ELF-1 (cell line): ENCODE measurements at regions not wholly inside any gene's neighbourhood (a gene's known extent, or its start where the extent isn't known, plus 50 kb on each side); places are given as distances from the start of the nearest gene placed in this dataset.
"Not testable (repeated sequence)": the region's sequence is repeated elsewhere in the genome, so short reads cannot be mapped to it uniquely, and the experiment has no call there.

Source experiments
- DNase-seq: peaks from one replicate; pipeline ENCODE4 v3.0.0-alpha.2; 2016; ENCODE audit warnings: low read depth, low spot score

DNA sequence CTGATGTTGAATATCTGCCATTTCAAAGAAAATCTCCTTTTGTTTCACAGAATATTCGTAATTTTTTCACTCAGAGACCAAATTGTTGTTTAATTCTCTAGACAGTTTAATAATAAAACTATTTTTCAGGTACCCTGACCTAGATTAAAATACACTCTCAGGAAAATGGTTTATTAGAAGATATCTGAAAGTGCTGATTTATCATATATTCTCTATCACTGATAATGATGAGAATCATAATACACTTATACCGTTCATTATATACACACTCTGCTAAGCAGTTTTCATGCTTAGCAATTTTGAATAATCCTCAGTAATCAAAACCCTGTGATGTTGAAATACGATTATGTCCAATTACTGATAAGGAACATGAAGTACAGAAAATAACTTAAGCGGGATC lies 772.9 kb upstream of the CRIM1 start:
- DNase-seq: no peak

- DNase-seq: no peak
Measured at GRCh38 chr2:35580956-35581355, 774.6 kb upstream of the CRIM1 start.

- DNase-seq: not testable (repeated sequence)
Measured at GRCh38 chr2:35568574-35568973, 787.0 kb upstream of the CRIM1 start.

DNA sequence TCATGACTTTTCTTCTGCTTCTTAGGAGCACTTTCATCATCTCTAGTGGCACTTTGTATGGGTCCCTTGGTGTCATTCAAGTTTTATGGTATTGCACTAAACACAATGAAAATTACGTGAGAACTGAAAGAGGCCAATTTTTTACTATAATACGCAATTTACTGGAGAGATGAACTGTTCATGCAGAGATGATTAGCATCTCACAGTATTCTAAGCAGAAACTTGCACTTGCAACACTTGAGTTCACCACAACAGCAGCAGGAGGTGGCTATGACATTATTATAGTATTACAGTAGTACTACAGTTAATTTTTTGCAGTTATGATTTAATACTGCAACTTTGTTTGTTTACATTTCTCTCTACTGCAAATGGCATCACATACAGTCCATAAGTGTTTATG lies 793.1 kb upstream of the CRIM1 start:
- no peak for DNase-seq

GRCh38 chr2:35548171-35548570 lies 807.4 kb upstream of the CRIM1 start:
- no peak for DNase-seq

DNA sequence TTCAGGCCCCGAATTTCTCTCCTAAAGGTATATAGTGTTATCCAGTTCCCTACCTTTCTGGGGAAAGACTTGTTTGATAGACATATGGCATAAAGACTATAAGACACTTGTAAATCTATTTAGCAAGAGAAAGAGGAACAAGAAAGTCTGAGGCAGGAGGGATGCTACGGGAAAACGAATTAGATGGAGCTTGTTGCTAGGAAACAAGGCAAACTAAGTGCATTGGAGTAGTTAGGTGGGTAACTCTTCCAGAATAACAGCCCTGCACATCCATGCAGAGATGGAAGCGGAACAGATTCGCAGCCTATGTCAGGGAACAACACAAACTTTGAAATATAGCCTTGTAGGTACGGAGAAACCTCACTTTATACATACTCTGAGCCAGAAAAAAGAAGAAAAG lies 810.3 kb upstream of the CRIM1 start:
- no peak for DNase-seq

DNA sequence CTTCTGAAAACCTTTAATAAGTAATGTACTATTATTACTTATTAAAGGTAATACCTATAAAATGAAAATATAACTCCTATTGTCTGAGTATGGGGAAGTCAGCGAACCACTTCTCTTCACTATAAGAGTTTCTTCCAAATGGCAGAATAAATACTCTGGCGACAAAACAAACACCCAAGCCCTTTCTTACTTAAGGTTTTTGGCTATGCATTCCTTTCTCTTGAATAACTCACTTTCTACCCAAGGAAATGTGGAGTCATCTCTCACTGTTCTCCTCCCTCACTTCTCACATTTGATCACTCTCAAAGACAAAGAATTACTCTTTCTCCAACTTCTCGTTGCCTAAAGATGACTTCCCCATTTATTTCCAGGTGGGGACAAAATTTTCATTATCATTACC lies 816.8 kb upstream of the CRIM1 start:
- DNase-seq: no peak

- no peak for DNase-seq
Measured at GRCh38 chr2:35530615-35531135, 824.9 kb upstream of the CRIM1 start.

GRCh38 chr2:35526741-35527140 lies 828.8 kb upstream of the CRIM1 start:
- no peak for DNase-seq

GRCh38 chr2:35522450-35522849 lies 833.1 kb upstream of the CRIM1 start:
- DNase-seq: peak; percentile 81

- no peak for DNase-seq
Measured at GRCh38 chr2:35510636-35511035, 844.9 kb upstream of the CRIM1 start.

DNA sequence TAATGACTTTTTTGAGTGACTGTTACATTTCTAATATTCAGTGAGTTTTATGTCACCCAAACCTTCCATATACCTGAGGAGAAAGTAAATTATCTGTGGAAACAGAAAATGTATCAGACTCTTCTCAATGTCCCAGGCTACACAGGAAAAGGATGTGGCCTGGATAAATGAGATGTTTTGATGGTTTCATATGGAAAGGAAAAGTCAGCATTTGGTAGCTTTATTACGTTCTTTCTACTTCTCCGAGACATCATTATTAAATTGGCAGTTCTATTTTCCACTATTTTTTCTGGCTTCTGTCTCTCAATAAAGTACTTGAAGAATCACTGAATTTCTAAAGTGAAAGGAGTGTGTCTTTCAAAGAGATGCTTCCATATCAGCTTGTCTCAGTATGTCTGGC lies 847.0 kb upstream of the CRIM1 start:
- DNase-seq: no peak

- DNase-seq: no peak
Measured at GRCh38 chr2:35504419-35504818, 851.2 kb upstream of the CRIM1 start.

- DNase-seq: no peak
Measured at GRCh38 chr2:35503738-35504199, 851.8 kb upstream of the CRIM1 start.

DNA sequence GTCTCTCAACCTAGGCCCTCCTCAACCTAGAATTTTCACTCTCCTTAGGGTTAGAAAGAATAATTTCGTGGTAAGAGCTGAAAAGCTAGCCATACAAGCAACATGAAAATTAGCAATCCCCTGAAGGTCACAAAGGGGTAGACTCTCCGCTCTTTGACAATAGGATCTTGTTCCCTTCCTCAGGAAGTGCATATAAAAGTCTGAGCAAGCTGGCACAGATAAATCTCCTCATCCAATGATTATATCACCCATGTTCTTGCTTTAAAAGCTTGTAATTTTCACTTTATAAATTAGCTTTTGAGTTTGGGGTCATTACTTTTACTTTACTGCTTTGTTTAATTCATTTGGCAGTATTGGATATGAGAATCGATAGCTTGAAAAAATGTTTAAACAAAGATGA lies 852.3 kb upstream of the CRIM1 start:
- DNase-seq: no peak

- no peak for DNase-seq
Measured at GRCh38 chr2:35501076-35501475, 854.5 kb upstream of the CRIM1 start.

DNA sequence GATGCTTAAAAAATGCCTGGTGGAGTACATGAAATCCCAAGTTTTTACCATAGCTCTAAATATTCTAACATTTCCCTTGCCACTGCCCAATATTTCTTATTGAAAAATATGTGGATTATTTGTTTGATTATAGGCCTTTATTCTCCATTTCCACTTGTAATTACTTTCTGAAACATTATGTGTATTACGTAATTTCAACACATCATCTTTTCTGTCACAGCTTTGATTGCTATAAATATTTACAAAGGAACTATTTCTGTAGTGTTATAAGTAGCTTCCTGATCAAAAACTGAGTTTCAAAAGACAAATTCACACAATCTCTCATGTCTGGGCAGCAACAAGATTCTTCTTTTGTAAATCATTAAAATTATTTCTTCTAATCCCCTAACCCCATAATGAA lies 859.6 kb upstream of the CRIM1 start:
- DNase-seq: no peak

- no peak for DNase-seq
Measured at GRCh38 chr2:35495182-35495581, 860.4 kb upstream of the CRIM1 start.

DNA sequence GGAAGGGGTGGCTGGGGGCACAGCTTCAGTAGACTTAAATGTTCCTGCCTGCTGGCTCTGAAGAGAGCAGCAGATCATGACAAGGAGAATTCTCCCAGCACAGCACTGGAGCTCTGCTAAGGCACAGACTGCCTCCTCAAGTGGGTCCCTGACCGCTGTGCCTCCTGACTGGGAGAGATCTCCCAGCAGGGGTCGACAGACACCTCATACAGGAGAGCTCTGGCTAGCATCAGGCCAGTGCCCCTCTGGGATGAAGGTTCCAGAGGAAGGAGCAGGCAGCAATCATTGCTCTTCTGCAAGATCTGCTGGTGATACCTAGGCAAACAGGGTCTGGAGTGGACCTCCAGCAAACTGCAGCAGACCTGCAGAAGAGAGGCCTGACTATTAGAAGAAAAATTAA lies 877.5 kb upstream of the CRIM1 start:
- peak; percentile 1 for DNase-seq

DNA sequence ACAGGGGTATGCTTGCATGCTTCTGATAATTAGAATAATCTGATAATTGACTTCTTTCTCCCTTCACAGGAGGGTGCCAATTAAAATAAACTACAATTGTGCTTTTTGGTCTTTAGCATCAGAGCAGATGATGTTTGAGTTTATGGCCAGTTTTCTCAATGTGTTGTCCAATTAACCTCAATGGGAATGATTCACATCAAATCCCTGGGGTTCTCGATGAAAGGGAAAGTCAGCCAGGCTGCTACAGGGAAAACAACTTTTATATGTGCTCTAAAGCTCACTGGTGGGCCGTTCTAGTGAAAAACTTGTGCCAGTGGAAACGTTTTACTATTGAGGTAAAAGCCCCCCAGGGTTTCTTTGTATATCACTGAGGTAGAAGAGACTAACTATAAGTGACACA lies 887.3 kb upstream of the CRIM1 start:
- DNase-seq: no peak

GRCh38 chr2:35463805-35464596 lies 891.6 kb upstream of the CRIM1 start:
- DNase-seq: no peak

- no peak for DNase-seq
Measured at GRCh38 chr2:35462226-35462998, 893.2 kb upstream of the CRIM1 start.

GRCh38 chr2:35461406-35461805 lies 894.2 kb upstream of the CRIM1 start:
- no peak for DNase-seq
